ENCODE measurements at regions not wholly inside any gene's neighbourhood (a gene's known extent, or its start where the extent isn't known, plus 50 kb on each side); places are given as distances from the start of the nearest gene placed in this dataset.

DNA sequence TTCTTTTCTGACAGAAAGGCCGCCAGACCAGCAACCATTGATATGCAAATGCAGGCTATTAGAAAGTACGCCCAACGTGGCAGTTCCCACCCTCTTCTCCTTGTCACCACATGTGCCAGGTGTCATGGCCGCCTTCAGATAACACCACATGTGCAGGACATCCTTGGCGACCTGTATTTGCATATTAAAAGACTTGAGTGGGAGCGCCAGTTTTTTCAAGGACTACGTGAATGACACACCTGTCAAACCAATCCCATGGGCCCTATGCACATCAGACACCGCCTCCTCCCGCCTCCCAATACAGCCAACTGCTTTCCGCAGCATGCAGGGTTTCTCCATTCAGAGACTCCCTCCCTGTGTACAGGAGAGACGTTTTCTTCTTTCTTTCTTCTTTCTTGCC, 318.6 kb upstream of the FAR2 start:
- H3K9me3 Mint-ChIP-seq: peaks cover 14% of the 10 kb centered on the region
- H3K27me3 Mint-ChIP-seq (ENCODE audit: low read depth): no peaks in the 10 kb centered on the region
- H3K4me1 Mint-ChIP-seq: peaks cover 10% of the 10 kb centered on the region
- H3K4me3 Mint-ChIP-seq: no peak overlapping the region
- no peaks in the 10 kb centered on the region for H3K36me3 Mint-ChIP-seq (ENCODE audit: low read depth)
- TF ChIP-seq, protein P1, sequence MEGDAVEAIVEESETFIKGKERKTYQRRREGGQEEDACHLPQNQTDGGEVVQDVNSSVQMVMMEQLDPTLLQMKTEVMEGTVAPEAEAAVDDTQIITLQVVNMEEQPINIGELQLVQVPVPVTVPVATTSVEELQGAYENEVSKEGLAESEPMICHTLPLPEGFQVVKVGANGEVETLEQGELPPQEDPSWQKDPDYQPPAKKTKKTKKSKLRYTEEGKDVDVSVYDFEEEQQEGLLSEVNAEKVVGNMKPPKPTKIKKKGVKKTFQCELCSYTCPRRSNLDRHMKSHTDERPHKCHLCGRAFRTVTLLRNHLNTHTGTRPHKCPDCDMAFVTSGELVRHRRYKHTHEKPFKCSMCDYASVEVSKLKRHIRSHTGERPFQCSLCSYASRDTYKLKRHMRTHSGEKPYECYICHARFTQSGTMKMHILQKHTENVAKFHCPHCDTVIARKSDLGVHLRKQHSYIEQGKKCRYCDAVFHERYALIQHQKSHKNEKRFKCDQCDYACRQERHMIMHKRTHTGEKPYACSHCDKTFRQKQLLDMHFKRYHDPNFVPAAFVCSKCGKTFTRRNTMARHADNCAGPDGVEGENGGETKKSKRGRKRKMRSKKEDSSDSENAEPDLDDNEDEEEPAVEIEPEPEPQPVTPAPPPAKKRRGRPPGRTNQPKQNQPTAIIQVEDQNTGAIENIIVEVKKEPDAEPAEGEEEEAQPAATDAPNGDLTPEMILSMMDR (IDR thresholded peaks at IDR 0.05; ENCODE audit: unreplicated experiment in 3 of 3): no peak
- H3K27ac Mint-ChIP-seq: no peak overlapping the region

DNA sequence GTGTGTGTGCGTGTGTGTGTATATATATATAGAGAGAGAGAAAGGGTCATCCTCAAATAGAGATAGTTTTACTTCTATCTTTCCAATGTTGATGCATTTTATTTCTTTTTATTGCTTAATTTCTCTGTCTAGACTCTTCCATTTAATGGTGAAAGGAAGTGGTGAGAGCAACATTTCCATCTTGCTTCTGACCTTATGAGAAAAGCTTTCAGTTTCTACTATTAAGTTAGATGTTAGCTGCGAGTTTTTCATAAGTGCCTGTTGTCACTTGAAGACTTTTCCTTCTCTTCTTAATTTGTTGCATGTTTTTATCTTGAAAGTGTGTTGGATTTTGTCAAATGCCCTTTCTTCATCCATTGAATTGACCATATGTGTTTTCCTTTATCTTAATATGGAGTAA, 304.4 kb upstream of the FAR2 start:
- H3K4me3 Mint-ChIP-seq: no peak overlapping the region
- H3K36me3 Mint-ChIP-seq (ENCODE audit: low read depth): no peaks in the 10 kb centered on the region
- H3K27ac Mint-ChIP-seq: no peak overlapping the region
- TF ChIP-seq, protein P1 (IDR thresholded peaks at IDR 0.05; ENCODE audit: unreplicated experiment in 3 of 3): no peak
- no peaks in the 10 kb centered on the region for H3K27me3 Mint-ChIP-seq (ENCODE audit: low read depth)
- no peaks in the 10 kb centered on the region for H3K4me1 Mint-ChIP-seq
- H3K9me3 Mint-ChIP-seq: peaks cover 3% of the 10 kb centered on the region

DNA sequence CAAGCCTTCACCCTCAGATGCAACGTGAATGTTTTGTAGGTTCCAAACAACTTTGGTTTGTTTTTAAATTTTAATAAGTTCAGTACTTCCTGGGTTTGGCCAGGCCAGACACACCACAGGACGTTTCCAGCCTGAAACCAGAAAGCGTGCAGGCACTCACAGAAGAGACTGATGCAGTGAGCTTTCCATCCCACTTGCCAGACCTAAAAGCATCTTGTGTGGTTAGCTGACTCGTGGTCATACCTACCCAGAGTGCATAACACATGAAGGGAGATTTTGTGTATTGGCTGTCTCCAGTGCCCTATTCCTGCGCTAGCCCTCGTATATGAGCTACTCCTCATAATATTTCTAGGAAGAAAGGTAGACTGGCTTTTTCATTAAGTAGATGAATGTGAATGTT, 297.3 kb upstream of the FAR2 start:
- Mint-ChIP-seq H3K27me3 (ENCODE audit: low read depth) (no peaks in the 10 kb centered on the region), H3K4me3 (no peak overlapping the region), H3K9me3 (no peaks in the 10 kb centered on the region), H3K4me1 (peaks cover 15% of the 10 kb centered on the region), H3K27ac (no peak overlapping the region), H3K36me3 (ENCODE audit: low read depth) (no peaks in the 10 kb centered on the region)
- TF ChIP-seq, protein P1 (IDR thresholded peaks at IDR 0.05; ENCODE audit: unreplicated experiment in 3 of 3): no peak

DNA sequence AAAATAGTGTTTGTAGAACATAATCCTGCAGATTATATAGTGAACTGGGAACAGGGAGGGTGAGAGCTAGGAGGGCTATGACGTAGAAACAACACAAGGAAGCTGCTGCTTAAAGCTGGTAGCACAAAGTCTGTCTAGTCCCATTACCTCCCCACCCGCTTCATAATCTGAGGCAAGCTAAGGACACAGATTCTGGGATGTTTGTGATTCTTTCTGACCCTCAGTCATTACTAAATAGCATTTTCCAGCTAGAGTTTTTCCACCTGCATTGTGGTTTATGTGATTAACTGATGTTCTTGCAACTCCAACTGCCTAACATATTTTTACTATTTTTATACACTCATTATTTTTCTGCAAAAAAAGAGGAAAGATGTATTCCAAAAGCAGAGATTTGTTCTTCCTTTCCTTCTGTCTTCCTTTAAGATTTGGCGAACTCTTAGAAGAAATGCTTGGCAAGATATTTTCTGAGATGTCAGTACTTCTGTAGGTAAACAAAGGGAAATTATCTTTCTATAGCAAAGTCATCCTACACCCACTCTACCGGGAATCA, 293.2 kb upstream of the FAR2 start:
- H3K27me3 Mint-ChIP-seq (ENCODE audit: low read depth): no peaks in the 10 kb centered on the region
- H3K36me3 Mint-ChIP-seq (ENCODE audit: low read depth): no peaks in the 10 kb centered on the region
- no peak overlapping the region for H3K4me3 Mint-ChIP-seq
- peaks cover 29% of the 10 kb centered on the region for H3K4me1 Mint-ChIP-seq
- no peaks in the 10 kb centered on the region for H3K9me3 Mint-ChIP-seq
- peak overlapping the region; percentile 64 to 87 (median 67) for H3K27ac Mint-ChIP-seq
- TF ChIP-seq, protein P1 (IDR thresholded peaks at IDR 0.05; ENCODE audit: unreplicated experiment in 3 of 3): no peak

DNA sequence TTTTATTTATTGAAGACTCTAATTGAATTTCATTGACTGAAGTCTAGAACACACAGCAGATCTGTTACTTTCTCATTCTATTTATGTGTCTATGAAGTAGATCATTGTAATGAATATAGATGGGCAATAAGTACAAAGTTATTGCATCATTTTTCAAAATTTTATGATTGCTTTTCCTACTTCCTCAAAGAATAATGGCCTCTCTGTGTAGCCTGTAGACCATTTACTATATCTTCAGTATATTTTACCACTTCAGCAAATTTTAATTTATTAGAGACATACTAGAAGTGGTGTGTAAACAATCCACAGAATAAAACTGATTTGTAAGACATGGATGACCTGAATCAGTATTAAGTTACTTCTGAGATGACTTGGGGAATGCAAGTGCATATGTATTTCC, 291.7 kb upstream of the FAR2 start:
- Mint-ChIP-seq H3K4me1 (peaks cover 29% of the 10 kb centered on the region), H3K4me3 (no peak overlapping the region), H3K27me3 (ENCODE audit: low read depth) (no peaks in the 10 kb centered on the region), H3K36me3 (ENCODE audit: low read depth) (no peaks in the 10 kb centered on the region), H3K27ac (peak overlapping the region; percentile 67 to 74 (median 71)), H3K9me3 (no peaks in the 10 kb centered on the region)
- TF ChIP-seq, protein P1 (IDR thresholded peaks at IDR 0.05; ENCODE audit: unreplicated experiment in 3 of 3): no peak

DNA sequence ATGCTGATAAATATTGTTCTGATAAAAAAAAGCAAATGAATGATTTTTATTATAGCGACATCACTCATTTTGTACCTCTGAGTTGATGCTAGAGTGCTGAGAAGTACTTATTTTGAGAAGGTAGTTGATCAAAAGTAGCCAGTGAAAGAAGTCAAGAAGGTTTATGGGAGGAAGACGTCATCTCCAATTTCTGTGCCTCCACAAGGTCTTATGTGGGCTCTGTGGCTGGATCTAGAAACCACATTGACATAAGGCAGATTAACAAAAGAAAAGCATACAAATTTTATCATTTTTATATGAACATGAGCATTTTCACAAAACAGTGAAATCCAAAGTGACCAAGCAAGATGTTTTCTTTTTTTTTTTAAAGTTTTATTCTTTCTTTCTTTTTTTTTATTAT, 289.5 kb upstream of the FAR2 start:
- Mint-ChIP-seq H3K36me3 (ENCODE audit: low read depth) (no peaks in the 10 kb centered on the region), H3K9me3 (no peaks in the 10 kb centered on the region), H3K27ac (no peak overlapping the region), H3K4me3 (no peak overlapping the region), H3K27me3 (ENCODE audit: low read depth) (no peaks in the 10 kb centered on the region), H3K4me1 (peaks cover 29% of the 10 kb centered on the region)
- TF ChIP-seq, protein P1 (IDR thresholded peaks at IDR 0.05; ENCODE audit: unreplicated experiment in 3 of 3): no peak

Data from nephron (organoid).